HT-29 (cell line): ENCODE measurements at regions not wholly inside any gene's neighbourhood (a gene's known extent, or its start where the extent isn't known, plus 50 kb on each side); places are given as distances from the start of the nearest gene placed in this dataset.

Experiments used
- DNase-seq: peaks from one replicate; pipeline ENCODE4 v3.0.0-alpha.2; 2015; ENCODE audit warnings: low spot score

DNA sequence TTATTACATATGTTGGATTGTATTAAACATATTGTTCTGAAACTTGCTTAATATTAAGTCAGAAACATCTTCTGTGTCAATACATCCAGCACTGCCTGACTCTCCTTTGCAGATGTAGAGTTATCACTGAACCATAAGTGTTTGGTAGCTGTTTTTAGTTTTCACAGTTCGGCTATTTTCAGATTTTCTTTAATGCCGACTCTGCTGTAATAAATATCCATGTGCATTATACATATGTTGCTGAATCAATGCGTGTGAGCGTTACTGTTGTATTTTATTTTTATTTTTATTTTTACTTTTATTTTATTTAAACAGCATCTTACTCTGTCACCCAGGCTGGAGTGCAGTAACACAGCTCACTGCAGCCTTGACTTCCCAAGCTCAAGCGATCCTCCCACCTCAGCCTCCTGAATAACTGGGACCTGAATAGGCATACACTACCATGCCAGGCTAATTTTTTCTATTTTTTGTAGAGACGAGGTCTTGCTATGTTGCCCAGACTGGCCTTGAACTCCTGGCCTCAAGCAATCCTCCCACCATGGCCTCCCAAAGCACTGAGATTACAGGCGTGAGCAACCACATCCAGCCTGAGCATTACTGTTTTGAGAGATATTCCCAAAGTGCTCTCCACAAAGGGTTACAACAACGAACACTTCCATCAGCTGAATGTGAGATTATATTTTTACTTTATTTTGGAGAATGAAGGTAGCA, 50.7 kb upstream of the NOCT start:
- DNase-seq, result no peak

DNA sequence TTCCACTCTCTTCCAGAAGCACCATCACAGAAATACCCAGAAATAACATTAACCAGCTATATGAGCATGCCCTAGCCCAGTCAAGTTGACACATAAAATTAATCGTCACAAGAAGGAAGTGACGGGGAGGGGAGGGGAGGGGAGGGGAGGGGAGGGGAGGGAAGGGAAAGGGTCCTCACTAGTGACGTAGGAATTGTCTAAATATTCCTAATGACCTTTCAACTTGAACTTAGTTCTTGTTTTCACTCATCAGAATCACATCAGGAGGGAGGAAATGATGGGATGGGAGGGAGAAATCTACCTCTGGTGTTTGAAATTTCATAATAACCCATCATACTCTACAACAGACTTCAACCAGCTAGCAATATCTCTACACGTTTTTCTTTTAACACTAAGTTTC, 52.2 kb upstream of the NOCT start:
- DNase-seq, result no peak

DNA sequence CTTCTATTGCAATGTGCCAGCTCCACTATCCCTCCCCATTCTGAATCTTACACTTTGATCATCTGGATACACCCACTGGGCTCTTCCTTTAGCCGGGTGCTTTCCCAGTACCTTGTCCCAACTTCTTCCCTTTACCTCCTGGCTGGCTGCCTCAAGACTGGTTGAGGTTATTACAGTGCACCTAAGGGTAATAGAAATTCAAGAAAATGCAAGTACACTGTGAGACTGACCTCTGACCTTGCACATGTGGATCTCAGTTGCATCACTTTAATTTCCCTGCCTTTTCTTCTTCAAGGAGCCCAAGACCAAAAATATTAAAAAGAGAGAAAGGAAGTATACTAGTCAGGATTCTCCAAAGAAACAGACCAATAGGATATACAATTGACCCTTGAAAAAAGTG, 53.9 kb upstream of the NOCT start:
- DNase-seq, result no peak

DNA sequence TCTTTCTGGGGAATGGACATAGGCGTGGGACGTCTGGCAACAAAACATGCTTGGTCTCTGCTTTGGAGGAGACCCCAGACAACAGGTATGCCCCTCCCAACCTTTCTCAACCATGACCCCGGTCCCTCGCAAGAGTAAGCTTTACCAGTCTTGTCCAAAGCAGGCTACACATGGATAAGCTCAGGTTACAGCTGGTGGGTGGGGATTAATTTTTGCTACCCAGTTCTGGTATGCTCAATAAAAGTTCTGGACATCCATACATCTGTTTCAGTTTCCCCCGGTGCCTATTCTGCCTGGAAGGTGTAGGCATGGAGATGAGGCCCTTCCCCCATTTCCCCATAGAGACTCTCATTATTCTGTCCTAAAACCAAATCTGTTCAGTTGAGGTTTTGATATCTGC, 54.5 kb upstream of the NOCT start:
- no peak for DNase-seq

DNA sequence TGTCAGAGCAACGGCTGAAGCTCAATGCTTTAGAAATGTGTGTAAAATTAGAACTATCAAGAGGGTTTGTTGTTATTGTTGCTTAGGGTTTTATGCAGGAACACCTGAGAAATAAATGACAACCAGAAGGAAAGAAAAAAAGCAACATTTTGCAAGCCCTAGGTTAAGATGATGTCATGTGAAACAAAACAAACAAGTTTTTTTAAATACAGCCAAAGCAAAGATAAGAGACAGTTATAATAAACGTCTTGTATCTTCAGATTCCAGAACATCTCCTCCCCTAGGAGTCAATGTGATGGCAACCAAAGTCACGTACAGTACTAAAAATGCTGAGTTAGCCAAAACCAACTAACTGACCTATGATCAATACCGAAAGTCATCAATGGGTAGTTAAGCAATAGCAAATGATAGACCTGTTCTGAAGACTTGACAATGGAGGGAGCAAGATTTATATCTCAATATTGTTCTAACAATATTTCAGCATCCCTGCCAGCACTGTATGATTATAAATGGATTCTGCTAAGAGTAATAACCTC, 55.3 kb upstream of the NOCT start:
- no peak for DNase-seq

DNA sequence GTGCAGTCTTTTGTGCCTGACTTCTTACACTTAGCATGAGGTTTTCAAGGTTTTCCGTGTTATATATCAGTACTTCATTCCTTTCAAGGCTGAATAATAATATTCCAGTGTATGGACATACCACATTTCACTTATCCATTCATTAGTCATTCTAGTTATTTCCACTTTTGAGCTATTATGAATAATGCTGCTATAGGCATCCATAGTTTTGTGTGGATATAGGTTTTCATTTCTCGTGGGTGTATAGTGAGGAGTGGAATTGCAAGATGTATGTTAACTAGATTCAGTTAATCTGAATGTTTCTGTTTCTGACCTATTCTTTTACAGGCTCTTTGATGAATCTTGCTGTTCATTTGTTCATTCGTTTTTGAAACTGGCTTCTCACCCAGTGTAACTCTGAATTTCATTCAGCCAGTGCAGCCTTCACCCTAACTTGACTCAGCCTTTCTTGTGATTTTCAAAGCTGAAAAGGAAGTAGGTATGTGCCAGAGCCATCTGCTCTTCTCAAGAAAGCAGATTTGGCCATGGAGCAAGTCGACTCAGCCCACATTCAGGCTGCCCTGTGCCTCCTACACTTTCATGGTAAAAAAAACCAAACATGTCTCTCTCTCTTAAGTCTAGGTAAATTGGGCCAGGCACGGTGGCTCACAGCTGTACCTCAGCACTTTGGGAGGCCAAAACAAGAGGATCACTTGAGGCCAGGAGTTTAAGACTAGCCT, 56.3 kb upstream of the NOCT start:
- DNase-seq, result no peak

DNA sequence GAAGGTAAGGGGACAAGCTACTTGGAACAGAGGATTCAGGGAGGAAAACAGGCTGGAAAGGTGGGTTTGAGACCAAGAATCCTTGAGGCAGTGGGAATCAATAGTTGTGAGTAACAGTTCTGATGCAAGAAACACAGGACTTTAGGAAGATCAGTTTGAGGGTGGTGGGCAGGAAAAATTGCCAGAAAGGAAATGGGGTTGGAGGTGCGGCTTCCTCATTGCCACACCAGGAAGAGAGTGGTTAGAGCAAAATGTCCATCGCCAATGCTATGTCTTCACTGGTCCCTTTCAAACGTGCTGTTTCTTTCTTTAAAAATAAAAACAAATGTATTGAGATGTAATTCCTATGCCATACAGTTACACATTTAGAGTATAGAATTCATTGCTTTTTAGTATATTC, 57.1 kb upstream of the NOCT start:
- DNase-seq, result no peak

DNA sequence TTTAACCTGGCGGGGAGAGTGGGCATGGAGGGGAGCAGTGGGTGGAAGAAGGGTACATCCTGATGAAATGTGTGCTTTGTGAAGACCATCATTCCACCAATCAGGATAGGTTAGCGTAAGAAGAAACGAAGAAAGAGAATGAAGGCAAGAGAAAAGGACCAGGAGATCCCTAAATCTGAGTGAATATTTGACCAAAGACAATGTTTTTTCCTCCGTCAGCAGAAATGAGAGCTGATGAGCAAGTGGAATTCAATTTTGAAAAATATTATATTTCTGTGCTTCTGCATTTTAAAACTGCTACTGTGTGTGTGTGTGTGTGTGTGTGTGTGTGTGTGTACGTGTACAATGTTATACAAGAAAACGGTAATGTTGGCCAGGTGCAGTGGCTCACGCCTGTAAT, 58.3 kb upstream of the NOCT start:
- no peak for DNase-seq

DNA sequence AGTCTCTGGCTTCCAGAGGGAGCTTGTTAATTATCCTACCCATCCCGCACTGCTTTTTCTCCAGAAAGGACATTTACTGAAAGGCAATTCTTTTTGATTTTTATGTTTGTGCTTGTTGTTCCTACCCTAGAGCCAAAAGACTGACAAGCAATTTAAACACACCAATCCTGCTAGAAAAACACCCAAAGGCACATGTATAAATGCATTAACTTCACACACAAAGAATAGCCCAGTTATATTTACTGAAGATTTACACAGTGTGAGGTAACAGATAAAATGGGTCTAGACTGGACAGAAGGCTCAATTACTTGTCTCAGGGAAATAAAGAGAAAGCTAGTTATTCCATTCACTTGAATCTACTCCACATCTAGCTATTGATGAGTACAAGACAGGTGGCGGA, 61.2 kb upstream of the NOCT start:
- DNase-seq, result no peak

DNA sequence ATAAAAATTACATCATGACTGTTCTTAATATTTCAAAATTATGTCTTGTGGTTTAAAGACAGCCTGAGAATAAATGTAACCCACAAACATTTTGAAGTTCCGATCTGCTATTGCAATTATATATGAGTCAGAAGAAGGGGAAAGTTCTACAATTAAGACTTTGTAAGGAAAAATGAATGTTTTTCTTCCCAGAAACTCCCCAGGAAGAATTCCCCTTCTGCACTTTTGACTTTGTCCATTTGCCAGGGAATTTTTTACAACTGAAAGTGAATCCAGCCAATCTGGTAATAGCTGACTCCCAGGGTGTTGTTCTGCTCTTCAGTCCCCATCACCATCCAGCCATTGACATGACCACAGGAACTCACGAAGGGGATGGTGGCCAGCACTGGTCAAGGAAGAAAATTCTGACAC, 61.6 kb upstream of the NOCT start:
- no peak for DNase-seq

DNA sequence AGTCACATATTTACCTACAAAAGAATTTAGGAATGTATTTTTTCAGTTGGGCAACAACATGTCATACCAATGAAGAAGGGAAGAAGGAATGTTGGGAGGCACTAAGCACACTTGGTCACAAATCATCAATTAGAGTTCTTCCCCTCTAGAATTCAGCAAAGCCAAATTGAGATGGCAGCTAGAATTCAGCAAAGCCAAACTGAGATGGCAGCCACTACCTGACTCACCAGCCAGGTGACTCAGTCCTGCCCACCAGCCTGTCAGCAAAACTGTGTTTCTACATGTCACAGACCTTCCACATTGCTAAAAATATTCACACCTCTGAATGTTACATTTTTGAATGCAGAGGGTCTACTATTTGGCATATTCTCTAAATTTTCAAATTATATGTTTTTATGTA, 63.2 kb upstream of the NOCT start:
- no peak for DNase-seq

DNA sequence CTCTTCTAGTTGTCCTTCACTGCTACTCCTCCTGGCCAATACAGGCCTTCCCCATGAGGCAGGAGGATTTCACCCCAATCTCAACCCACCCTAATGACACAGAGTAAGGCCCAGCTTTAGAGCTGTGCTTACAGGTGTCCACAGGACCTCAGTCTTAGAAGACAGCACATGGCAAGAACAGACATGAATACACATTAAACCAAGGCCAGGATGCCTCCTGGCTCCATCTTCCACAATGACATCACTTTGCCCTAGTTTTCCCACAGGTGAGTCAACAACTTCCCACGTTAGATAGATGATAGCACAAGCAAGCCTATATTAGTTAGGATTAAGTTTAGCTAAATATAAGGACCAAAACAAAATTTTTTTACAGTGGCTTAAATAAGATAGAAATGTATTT, 63.8 kb upstream of the NOCT start:
- DNase-seq, result no peak

DNA sequence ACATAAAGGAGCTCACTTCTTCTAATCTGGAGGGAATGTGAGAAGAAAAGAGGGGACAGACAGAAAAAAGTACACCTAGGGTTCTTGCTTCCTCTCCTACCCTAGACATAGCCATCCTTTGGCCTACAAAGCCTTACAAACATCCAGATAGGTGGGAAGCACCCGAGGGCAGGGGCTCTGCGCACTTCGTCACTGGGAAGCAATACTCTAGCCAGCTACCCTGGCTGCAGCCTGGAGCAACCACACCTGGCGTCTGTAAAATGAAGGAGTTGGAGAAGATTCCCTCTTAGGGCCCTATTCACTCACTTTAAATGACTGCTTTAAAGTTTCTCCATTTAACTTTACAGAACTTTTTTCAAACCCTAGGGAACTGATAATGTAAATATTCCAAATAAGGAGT, 65.7 kb upstream of the NOCT start:
- DNase-seq, result no peak

DNA sequence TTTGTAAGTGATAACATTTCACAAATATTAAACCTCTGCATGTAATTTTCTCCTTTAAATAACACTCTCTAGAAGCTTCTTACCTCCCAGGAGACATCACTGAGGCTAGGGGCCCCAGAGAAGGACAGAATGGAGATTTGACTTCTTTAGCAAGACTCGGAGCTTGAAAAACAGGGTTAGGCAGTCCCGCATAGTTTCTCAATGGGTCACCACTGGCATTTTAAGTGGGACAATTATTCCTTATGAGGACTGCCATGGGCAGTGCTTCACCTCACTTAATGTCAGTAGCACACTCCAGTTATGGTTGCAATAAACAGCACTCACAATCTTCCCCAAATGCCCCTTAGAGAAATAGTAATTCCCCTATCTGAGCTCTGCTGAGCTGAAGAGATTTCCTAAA, 66.7 kb upstream of the NOCT start:
- no peak for DNase-seq

DNA sequence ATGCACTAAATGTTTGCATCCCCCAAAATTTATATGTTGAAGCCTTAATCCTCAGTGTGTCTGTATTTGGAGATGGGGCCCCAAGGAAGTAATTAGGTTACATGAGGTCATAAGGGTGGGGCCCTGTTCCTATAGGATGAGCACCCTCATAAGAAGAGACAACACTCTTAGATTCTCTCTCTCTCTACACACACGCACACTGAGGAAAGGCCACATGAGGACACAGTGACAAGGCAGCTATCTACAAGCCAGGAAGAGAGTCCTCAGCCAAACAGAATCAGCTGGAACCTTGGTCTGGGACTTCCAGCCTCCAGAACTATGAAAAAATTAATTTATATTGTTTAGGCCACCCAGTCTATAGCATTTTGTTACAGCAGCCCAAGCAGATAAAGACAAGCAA, 69.3 kb upstream of the NOCT start:
- no peak for DNase-seq

DNA sequence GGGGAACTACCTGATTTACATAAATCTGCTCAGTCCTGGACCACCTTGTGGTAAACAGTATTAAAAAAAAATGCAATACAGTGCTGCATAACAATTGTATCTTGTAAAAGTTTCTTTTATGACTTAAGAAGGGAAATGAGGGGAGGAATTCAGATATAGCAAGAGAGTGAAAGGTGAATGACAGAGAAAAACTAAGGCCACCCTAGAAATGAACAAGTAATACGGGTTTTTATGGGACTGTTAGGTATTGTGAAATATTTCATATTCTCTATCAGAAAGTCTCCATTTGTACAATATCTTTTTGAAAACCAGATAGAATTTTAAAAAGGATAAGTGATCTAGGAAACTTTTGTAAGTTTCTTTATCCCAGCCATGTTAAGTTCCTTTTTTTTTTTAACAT, 69.7 kb upstream of the NOCT start:
- no peak for DNase-seq

DNA sequence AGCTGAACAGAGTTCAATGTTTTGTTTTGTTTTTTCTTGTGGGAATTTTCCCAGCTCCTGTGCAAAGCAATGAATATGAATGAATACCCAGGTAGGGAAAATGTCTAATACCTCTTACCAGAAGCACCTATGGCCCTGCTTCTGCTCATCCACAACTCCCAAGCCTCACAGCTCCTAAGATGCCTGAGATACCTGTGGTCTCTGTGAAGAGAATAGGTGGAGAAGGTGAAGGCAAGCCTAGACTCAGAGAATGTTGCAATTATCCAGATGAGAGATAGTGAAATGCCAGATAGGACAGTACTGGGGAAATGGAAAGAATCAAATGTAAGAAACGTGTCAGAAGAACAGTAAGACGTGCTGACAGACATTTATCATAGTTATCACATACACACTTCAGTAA, 70.2 kb upstream of the NOCT start:
- DNase-seq, result no peak

DNA sequence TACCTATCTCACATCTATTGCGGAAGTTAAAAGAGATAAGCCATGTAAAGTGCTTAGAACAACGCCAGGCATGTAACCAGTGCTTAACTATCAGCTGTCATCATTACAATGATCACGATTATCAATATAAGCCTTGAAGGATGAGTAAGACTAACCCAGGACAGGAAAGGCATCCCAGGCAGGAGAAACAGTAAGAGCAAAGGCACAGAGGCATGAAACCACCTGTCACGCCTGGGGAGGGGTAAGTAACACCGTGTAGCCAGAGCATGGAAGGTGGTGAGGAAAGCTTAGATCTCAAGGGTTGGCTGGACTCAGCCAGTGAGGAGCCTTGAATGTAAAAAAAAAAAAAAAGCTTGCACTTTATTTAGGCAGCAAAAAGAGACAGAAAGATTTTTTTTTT, 71.7 kb upstream of the NOCT start:
- DNase-seq, result no peak

DNA sequence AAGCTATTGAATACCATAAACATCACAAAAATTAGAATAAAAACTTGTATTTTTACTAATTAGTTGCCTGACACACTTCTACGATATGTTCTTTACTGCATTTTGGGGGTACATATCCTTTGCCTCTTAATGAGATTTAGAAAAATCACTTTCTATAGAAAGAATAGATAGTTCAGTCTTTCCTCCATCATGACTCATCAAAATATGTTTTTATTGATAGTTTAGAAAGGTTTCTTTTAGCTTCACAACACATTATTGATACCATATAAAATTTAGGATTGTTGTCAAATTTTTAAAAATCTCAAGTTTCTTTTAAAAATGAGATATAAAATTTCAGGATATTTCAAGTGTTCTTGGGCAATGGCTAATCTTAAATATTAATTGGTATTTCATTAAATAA, 74.5 kb upstream of the NOCT start:
- no peak for DNase-seq

DNA sequence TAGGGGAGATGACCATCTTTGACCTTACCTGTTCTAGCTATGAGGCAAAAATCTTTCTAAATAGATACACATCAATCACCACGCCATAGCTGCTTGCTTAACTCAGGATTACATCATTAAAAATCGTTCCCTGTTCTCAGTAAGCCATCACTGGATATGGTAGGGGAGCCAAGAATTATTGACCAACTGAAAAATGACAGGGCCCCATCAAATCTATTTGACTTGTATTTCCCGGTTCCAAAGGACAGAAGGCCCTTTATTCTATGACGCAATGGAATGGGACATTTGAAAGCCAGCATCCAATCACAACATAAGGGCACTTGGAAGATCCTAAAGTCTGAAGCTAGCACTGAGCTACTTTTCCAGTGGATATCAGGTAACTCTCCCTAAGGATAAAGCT, 75.6 kb upstream of the NOCT start:
- no peak for DNase-seq

DNA sequence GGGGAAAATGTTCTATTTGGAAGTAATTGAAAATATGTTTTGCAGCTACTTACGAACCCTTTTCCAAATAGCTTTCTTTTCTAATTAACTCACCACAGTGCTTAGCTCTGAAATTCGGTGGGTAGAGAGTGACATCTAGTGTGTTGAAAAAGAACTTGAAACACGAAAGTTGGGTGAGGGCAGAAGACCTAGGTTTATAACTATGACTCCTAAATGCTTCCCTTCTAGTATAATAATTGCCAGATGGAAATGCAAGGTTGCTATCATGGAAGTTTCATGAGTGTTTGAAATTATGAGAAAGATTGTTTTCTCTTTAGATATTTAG, 77.3 kb upstream of the NOCT start:
- peak; percentile 53 for DNase-seq

DNA sequence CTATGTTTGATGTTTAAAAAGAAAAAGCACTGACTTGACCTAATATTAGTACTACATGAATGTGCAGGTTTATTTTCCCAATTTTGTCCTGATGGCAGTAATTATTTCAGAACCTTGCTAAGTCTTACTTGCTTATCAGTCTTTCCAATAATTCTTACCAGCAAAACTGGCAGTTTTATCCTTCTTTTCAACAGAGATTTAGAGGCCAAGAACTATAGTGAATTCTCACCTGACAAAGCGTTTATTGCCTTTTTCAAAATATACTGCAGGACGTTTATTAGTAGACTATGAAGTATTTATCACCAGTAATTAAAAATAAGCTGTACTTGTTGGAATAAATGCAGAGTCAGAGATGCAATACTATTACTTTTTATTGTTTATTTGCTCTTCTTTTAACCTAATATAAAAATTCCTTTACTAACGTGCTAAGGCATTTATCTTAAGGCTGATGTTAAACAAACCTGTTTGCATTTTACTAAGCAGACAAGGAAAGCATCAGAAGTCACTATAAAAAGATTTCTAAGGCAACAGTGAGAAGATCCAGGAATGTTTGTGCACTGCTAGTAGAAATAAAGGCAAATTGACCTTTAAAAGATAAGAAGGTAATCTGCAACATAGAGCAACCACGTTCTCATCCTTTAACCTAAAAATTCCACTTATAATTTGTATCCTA, 80.3 kb upstream of the NOCT start:
- no peak for DNase-seq

DNA sequence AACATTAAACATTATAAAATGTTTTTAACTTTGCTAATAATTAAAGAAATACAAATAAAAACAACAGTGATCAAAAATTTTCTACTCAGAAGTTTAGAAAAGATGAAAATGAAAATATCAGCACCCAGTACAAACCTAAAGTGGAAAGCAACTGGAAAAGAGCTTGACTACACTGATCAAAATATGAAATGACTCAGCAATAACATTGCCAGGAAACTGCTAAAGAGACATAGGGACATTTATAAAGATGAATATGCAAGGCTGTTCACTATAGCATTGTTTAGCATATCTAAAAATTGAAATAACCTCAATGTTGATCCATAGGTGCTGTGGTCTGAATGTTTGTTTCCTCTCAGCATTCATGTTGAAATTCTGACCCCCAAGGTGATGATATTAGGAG, 88.5 kb upstream of the NOCT start:
- DNase-seq, result no peak
